Activated naive CD4-positive, alpha-beta T cell treated with anti-CD3 and anti-CD28 coated beads, Interleukin-2, amount 50 U/mL, for 16 hours (primary cell): ENCODE measurements at regions not wholly inside any gene's neighbourhood (a gene's known extent, or its start where the extent isn't known, plus 50 kb on each side); places are given as distances from the start of the nearest gene placed in this dataset.

Source experiments
- DNase-seq: peaks from one replicate; pipeline ENCODE4 v3.0.0-alpha.2; 2020

GRCh38 chr5:54601411-54602230, 84.1 kb downstream of the SNX18 start:
- no peak for DNase-seq
